ENCODE measurements at regions not wholly inside any gene's neighbourhood (a gene's known extent, or its start where the extent isn't known, plus 50 kb on each side); places are given as distances from the start of the nearest gene placed in this dataset.

DNA sequence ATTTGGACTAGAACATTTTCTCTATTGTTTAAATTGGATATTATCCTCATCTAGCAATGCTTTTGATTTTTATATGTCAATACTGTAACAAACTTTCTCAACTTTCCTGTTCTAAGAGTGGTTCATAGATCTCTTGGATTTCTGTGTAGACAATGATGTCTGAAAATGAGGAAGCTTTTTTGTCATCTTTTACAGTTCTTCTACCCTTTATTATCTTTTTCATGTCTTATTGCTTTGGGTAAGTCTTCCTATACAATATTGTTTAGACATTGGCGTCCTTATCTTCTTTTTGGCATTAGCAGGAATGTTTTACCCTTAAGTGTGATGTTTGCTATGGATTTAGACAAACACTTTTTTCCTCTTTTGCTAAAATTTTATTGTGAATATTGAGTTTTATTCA lies 91.5 kb upstream of the MTHFD1L start:
- TF ChIP-seq, protein P1, sequence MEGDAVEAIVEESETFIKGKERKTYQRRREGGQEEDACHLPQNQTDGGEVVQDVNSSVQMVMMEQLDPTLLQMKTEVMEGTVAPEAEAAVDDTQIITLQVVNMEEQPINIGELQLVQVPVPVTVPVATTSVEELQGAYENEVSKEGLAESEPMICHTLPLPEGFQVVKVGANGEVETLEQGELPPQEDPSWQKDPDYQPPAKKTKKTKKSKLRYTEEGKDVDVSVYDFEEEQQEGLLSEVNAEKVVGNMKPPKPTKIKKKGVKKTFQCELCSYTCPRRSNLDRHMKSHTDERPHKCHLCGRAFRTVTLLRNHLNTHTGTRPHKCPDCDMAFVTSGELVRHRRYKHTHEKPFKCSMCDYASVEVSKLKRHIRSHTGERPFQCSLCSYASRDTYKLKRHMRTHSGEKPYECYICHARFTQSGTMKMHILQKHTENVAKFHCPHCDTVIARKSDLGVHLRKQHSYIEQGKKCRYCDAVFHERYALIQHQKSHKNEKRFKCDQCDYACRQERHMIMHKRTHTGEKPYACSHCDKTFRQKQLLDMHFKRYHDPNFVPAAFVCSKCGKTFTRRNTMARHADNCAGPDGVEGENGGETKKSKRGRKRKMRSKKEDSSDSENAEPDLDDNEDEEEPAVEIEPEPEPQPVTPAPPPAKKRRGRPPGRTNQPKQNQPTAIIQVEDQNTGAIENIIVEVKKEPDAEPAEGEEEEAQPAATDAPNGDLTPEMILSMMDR (IDR thresholded peaks at IDR 0.05; ENCODE audit: poor library complexity): no peak
- TF ChIP-seq EZH2 (IDR thresholded peaks at IDR 0.05; ENCODE audit: borderline replicate concordance): no peak

Data from hepatocyte (in vitro differentiated cells).